GM18867 (cell line): ENCODE measurements at regions not wholly inside any gene's neighbourhood (a gene's known extent, or its start where the extent isn't known, plus 50 kb on each side); places are given as distances from the start of the nearest gene placed in this dataset.
A peak's percentile ranks its signal among the peaks of the same experiment; 100 is the strongest.

Experiments used
- ATAC-seq: cut with Tn5 transposase; IDR thresholded peaks from one replicate; pipeline ENCODE4 v1.9.1; 2021; ENCODE audit warnings: mild to moderate bottlenecking, moderate library complexity; ENCODE audit not compliant: unreplicated experiment

DNA sequence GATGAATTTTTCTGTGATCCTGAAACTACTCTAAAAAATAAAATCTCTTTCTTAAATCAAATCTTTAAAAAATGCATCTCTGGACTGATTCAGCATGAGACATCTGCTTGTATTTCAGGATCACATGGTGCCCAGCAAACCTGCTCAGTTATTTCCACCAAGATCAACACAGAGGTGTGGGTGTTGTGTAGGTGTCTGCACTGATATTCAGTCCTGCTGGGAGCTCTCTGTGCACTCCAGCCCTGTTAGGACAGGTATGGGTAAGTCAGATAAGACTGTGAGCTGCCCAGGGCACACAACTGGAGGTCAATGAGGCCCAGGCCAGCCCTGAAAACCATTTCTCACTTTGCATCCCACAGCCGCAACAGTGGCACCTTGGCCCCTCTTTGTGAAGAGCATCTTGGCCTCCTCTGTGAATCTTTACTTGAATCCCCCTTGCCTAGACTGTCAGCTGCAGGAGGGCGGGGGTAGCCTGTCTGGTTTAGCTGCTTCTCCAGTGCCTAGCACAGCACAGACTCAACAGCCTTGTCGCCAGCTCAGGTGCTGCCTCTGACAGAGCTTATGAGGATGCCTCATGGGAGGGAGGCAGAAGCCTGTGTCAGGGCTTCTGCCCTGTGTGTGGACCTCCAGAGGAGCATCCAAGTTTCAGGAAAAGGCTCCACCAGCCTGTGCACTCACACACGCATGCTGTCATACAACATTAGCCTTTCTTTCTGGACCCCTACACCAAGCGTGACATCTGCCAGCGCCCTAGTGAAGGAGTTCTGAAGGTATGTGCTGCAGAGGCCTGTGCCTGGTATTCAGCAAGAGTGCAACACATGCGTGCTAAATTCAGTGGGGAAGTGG, 187.6 kb upstream of the CST7 start:
- no peak for ATAC-seq

- ATAC-seq: no peak
Observed at GRCh38 chr20:24762371-24762770, 186.7 kb upstream of the CST7 start.

DNA sequence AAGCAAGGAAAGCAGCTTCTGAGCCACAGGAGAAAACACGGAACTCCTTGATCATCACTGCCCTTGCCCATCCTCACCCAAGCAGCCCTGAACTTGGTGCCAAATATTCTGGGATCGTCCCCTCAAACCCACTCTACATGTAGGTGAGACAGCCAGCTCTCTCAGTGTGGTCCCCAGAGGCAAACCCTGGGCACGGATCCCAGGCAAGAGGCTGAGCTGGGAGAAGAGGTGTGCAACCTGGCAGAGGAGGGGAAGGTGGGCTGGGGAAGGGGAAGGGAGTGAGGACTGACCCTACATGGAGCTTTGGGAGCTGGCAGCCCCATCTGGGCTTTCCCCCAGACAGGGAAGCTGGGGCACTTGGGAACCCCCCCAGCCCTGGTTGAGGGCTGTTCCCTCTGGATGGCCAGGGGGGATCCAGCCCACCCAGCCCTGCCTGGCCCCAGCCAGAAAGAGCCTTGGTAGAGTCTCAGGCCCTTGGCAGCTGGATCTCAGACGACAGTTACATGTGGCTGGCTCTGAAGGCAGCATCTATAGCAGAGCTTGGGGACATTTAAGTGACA, 186.2 kb upstream of the CST7 start:
- ATAC-seq: no peak

DNA sequence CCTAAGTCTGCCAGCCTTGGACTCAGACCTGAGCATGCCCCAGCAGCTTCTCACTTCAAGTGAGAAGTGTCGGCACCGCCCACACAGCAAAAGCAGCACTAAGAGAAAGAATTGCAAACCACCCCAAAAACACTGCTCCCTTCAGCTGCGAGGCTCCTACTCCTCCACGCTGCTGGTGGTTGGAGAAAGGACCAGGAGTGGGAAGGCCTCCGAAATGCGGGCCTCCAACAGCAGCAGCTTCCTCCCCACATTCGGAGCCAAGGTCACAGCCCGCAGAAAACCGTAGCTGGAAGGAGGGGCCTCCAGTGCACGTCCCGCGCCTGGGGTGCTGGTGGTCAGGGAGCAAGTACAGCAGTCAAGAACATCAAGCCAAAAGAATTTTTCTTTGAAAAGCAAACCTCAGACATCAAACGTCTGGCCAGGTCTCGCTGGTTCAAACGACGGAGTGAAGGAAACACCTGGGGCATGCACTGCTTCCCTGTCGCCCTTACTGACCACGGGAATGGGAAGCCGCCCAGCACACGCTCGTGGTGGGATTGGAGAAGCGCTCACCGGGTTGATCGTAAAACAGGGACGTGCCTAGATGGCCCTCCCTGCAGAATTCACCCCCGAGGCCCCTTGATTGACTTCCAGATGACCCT, 185.6 kb upstream of the CST7 start:
- ATAC-seq: no peak

DNA sequence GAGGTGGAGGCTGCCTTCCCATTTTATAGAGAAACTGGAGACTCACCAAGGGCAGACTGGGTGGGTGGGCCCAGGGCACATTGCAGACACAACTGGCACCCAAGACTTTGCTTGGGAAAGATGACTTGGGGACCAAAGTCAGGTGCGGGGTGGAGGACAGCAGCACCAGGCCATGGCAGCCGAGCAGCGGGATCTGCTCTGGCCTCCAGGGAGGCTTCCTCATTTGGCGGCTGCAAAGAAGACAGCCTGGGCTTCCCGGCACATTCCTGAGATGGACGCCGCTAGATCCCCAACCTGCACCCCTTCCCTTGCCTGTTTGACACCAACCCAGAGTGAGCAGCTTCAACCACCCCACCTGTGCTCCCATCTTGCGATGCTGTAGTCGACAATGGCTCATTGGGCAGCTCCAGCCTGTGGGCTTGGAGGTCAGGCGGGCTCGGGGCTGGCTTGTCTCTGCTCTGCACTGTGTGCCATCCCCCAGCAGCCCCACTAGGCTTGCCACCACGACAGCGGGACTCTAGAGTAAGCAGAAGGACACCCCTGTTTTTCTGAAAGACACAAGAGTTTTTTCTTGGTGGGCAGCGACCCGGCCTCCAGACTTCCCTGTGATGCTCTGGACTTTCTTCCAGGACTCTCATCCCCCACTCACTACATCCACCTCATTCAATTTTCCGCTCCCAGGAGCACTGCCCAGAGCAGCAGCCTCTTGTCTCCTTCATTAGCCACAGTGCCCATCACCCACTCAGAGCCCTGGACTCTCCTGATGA, 184.9 kb upstream of the CST7 start:
- ATAC-seq: no peak

GRCh38 chr20:24764794-24765202, 184.3 kb upstream of the CST7 start:
- ATAC-seq: no peak

- ATAC-seq: no peak
Observed at GRCh38 chr20:24765316-24766142, 183.5 kb upstream of the CST7 start.

DNA sequence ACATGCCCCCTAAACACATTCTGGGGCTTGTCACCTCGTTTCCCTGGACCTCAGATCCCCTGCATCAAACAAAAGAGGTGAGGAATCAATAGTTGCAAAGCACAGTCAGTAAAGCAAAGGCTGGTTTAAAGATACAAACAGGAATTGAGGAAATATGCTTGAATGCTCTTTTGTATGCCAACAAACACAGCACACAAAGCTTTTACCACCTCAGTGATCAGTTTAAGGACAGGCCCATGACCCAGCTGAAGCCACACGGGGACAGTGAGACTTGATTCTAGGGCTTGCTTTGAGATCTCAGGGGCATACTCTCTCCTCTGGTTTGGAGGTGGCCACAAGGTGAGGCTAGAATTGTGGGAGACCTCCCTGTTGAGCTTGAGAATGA, 182.9 kb upstream of the CST7 start:
- no peak for ATAC-seq

DNA sequence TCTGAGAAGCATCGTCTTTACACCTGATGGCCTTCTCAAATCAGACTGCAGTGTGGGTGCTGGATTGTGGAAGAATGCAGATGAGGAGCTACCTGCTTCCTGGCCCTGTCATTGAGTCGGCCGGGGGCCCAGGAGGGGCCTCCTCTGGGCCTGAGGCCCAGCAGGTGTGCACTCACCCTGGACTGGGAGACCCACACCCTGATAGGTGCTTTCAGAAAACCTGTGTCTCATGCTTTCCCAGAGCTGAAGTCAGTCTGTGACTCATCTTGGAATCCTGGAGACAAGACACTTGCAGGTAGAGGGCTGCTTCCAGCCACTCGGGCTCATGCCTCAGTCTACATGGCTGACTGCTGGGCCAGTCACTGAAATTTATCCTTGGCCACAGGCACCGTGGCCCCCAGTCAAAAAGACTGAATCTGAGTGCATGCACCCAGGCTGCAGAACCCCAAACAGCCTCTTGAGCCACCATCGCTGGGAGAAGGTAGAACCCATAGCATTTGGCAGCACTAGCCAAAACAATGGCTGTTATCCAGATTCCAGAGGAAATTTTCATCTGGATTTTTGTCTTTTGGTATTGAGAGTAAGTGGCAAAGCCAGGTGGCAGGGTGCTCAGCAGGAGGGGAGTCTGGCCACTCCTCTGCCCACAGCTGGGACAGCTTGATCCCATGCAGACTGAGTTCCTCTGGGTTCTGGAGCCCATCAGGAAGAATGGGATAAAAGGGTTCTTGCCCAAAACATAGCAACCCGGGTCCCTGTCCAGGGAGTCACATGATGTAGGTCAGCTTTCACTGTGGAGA, 182.0 kb upstream of the CST7 start:
- ATAC-seq: no peak

- ATAC-seq: no peak
Observed at GRCh38 chr20:24767623-24768100, 181.4 kb upstream of the CST7 start.

DNA sequence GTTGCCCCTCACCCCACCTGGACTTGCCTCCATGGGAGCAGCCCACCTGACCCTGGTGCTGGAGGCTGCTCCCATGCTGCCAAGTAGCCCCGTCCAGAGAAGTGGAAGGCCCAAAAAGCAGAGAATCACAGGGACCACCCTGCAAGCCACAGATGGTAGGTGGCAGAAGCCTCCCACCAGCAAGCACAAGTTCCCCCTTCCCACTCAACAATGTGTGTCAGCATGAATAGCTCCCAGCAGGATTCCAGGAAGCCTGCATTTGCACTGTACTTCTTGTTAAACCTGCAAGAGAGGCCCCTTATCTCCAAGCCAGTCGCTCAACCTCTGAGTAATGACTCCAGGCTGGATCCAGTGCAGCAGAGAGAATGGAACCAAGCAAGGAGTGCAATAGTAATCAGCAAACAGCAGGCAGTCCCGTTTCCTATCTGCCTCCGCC, 180.8 kb upstream of the CST7 start:
- no peak for ATAC-seq

- no peak for ATAC-seq
Observed at GRCh38 chr20:24768713-24769601, 180.1 kb upstream of the CST7 start.

DNA sequence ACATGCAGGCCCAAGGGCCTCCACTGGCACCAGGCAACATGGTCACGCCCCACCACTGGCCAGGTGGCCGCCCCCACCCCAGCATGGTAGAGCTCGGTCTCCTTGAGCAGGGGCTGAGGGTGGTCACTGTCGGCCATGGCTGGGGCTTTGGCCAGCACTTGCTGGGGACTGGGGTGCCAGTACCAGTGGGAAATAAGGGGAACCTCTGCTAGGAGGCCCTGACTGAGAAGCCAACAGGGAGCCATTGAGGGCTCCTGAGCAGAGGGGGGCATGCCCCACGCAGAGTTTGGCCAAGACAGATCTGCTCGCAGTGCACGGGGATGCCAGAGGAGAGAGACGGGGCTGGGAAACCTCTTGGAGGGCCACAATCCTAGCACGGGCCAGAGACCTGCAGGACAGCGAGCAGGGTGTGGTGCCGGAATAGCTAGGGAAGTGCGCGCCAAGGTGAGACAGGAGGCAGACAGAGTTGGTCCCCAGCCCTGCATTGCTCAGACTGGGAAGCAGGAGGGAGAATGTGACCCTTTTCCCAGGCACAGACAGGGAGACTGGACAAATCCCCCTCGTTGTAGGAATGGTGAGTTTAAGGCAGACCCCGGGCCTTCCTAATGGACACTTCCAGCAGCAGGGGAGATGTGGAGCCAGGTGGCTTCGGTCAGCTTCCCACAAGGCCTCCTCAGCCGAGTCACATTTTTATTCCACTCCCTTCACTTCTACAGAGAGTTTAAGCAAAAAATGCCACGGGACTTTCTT, 179.0 kb upstream of the CST7 start:
- no peak for ATAC-seq

- ATAC-seq: peak; percentile 46
Observed at GRCh38 chr20:24770628-24771541, 178.2 kb upstream of the CST7 start.

- ATAC-seq: peak; percentile 18
Observed at GRCh38 chr20:24771542-24772061, 177.5 kb upstream of the CST7 start.

DNA sequence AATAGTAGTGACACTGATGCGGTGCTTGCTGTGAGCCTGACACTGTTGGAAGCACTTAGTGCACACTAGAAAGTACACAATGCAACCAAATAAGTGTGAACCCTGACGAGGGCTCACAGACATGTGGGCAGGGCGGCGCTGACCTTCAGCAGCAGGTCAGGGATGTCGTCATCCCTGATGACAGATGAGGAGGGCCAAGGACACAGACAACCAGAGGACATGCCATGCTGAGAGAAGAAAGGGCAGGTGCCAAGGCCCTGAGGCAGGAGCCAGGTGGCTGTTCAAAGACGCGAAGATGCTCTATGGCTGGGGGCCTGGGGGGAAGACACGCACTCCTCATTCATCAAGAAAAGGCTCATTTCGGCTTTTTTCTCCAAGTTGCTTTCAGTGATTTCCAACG, 176.4 kb upstream of the CST7 start:
- ATAC-seq: no peak

DNA sequence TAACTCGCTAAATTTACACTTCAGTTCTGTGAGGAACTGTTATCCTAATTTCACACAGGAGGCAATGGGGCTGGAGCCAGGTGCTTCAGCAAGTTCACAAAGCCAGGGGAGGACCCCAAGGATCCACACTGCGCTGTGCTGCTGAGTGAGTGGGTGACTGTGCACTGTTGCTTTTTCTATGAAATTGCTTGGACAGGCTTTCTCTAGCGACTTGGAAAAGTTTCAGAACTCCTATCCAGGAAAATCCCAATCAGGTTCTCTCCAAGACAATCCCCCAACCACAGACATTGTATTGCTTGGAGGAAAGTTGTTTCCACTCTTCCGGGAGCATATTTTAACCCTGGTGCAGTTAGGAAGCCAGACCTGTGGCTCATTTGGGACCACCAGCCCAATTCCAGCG, 175.9 kb upstream of the CST7 start:
- ATAC-seq: no peak
